Upper lobe of left lung (tissue), 6 donors: ENCODE measurements at regions not wholly inside any gene's neighbourhood (a gene's known extent, or its start where the extent isn't known, plus 50 kb on each side); places are given as distances from the start of the nearest gene placed in this dataset.

Experiments
- ATAC-seq, 2 donors: fragments of 200-7000 bp; cut with Tn5 transposase; one replicate each; pipeline ENCODE4 v1.9.1; 2022; ENCODE audit warnings: mild to moderate bottlenecking in 2 of 2, moderate library complexity in 2 of 2; ENCODE audit not compliant: low FRiP score in 2 of 2
- DNase-seq, 2 donors: peaks; one replicate each; pipeline ENCODE4 v3.0.0-alpha.2; 2019 to 2020
- H3K27ac ChIP-seq, 4 donors: fragments of 200-600 bp; sonication (generic); one replicate each; pipeline ENCODE4 v1.5.1; 2016 to 2019
- H3K27me3 ChIP-seq, 4 donors: fragments of 200-600 bp; sonication (generic); one replicate each; pipeline ENCODE4 v1.5.1; 2017 to 2019
- H3K36me3 ChIP-seq, 4 donors: fragments of 200-600 bp; sonication (generic); one replicate each; pipeline ENCODE4 v1.5.1; 2016 to 2019
- H3K4me1 ChIP-seq, 4 donors: fragments of 200-600 bp; sonication (generic); one replicate each; pipeline ENCODE4 v1.5.1; 2018 to 2019
- H3K4me3 ChIP-seq, 4 donors: fragments of 200-600 bp; sonication (generic); one replicate each; pipeline ENCODE4 v1.5.1; 2017 to 2019; ENCODE audit warnings: mild to moderate bottlenecking in 2 of 4, moderate library complexity in 1 of 4
- H3K9me3 ChIP-seq, 4 donors: fragments of 200-600 bp; sonication (generic); one replicate each; pipeline ENCODE4 v1.5.1; 2018 to 2019
- EP300 ChIP-seq, 4 donors: sonication (generic); formaldehyde crosslinking; IDR thresholded peaks; one replicate each; pipeline ENCODE4 v1.5.1; 2017; ENCODE audit warnings: antibody characterized with exemption in 4 of 4, control low read depth in 2 of 4
- POLR2A ChIP-seq, 4 donors: fragments of 450-650 bp; IDR thresholded peaks; one replicate each; pipeline ENCODE4 v1.5.1; 2016 to 2017; ENCODE audit warnings: antibody characterized with exemption in 4 of 4, mild to moderate bottlenecking in 2 of 4
- POLR2AphosphoS5 ChIP-seq, 2 donors: sonication (generic); formaldehyde crosslinking; IDR thresholded peaks; one replicate each; pipeline ENCODE4 v1.5.1; 2017; ENCODE audit warnings: antibody characterized with exemption in 2 of 2
- WGBS, 2 donors: methylation state at CpG; one replicate each; pipeline ENCODE4 v1.1.5; 2017 to 2018; 5-methylcytosine and 5-hydroxymethylcytosine counted together
- TF ChIP-seq, protein P1 (sequence below), 6 experiments: fragments of 450-650 bp in 4 of 6; fragments of 200-600 bp in 2 of 6; sonication (generic) in 2 of 6; IDR thresholded peaks; one replicate each; pipeline ENCODE4 v1.5.1; 2016 to 2019; ENCODE audit warnings: antibody characterized with exemption in 6 of 6
- donor health status: DM: no; HTN: no; CAD: no; lungs with moderate emphysema.
- donor health status: DM: no; HTN: yes; CAD: no; lungs with severe emphysema.

- WGBS, 2 donors = 73 to 77% methylated on average over 2 of the region's 2 CpGs
- peaks cover 3 to 9% (median 6%) of the 10 kb centered on the region in 4 donors for H3K9me3 ChIP-seq
- no peaks in the 10 kb centered on the region for H3K27me3 ChIP-seq
- no peaks in the 10 kb centered on the region for H3K36me3 ChIP-seq
- H3K4me1 ChIP-seq = no peaks in the 10 kb centered on the region
- DNase-seq (no peak), ATAC-seq (no peak)
- H3K27ac ChIP-seq = no peak overlapping the region
- no peak for TF ChIP-seq POLR2A (IDR thresholded peaks at IDR 0.05)
- no peak for TF ChIP-seq POLR2AphosphoS5 (IDR thresholded peaks at IDR 0.05)
- TF ChIP-seq, protein P1, sequence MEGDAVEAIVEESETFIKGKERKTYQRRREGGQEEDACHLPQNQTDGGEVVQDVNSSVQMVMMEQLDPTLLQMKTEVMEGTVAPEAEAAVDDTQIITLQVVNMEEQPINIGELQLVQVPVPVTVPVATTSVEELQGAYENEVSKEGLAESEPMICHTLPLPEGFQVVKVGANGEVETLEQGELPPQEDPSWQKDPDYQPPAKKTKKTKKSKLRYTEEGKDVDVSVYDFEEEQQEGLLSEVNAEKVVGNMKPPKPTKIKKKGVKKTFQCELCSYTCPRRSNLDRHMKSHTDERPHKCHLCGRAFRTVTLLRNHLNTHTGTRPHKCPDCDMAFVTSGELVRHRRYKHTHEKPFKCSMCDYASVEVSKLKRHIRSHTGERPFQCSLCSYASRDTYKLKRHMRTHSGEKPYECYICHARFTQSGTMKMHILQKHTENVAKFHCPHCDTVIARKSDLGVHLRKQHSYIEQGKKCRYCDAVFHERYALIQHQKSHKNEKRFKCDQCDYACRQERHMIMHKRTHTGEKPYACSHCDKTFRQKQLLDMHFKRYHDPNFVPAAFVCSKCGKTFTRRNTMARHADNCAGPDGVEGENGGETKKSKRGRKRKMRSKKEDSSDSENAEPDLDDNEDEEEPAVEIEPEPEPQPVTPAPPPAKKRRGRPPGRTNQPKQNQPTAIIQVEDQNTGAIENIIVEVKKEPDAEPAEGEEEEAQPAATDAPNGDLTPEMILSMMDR (IDR thresholded peaks at IDR 0.05) = no peak
- TF ChIP-seq EP300 (IDR thresholded peaks at IDR 0.05) = no peak
- H3K4me3 ChIP-seq = no peak overlapping the region
Measured at GRCh38 chr12:67568055-67568454, 80.5 kb upstream of the DYRK2 start.

DNA sequence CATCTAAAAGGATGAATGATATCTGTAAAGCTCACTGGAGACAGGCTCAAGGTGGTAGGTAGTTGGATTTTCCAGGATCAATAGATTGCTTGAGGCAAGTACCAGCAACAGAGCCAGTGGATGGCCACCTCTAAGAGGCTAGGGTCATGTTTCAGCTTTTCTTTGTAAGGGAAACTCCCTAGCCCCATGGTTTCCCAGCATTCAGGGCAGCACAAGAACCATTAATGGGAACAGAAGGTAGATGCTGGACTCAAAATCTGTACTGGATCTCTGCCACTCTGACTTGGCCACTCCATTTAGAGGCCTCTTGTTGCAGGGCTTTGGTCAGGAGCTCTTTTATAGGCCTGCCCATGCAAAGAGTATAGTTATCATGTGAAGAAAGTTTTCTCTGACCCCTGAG, 76.1 kb upstream of the DYRK2 start:
- DNase-seq = no peak

DNA sequence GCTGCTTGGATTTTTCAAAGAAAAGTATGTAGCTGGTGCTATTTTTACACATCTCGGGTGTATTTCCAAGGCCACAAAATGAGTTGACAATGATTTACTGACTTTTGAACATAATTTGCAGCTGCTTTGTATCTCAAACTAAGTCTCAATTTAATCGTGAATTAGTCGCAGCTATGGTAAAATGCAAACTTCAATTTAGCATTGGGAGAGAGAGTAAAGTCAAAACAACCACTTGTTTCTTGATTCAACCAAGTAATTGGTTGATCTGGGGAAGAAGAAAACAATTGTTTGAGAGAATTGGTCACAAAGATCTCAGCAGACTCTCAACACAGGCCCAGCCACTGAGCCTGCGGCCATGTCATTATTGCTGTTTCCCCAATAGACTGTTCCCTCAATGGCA, 75.0 kb upstream of the DYRK2 start:
- DNase-seq (no peak), ATAC-seq (no peak)
- Histone ChIP-seq H3K9me3 (no peaks in the 10 kb centered on the region), H3K36me3 (no peaks in the 10 kb centered on the region), H3K4me1 (no peaks in the 10 kb centered on the region), H3K4me3 (no peak overlapping the region), H3K27ac (no peak overlapping the region), H3K27me3 (no peaks in the 10 kb centered on the region)
- TF ChIP-seq, protein P1 (IDR thresholded peaks at IDR 0.05) = no peak
- no peak for TF ChIP-seq POLR2A (IDR thresholded peaks at IDR 0.05)
- no peak for TF ChIP-seq POLR2AphosphoS5 (IDR thresholded peaks at IDR 0.05)
- no peak for TF ChIP-seq EP300 (IDR thresholded peaks at IDR 0.05)
- 91 to 92% methylated on average over 3 to 4 of the region's 4 CpGs for WGBS, 2 donors

More for the DNA sequence above, 76.1 kb upstream of the DYRK2 start:
- H3K4me3 ChIP-seq = no peak overlapping the region
- H3K36me3 ChIP-seq = no peaks in the 10 kb centered on the region
- H3K27me3 ChIP-seq = no peaks in the 10 kb centered on the region
- H3K27ac ChIP-seq = no peak overlapping the region
- H3K4me1 ChIP-seq = no peaks in the 10 kb centered on the region
- ATAC-seq = no peak
- TF ChIP-seq POLR2A (IDR thresholded peaks at IDR 0.05) (no peak), EP300 (IDR thresholded peaks at IDR 0.05) (no peak), POLR2AphosphoS5 (IDR thresholded peaks at IDR 0.05) (no peak)
- TF ChIP-seq, protein P1 (IDR thresholded peaks at IDR 0.05) = no peak
- H3K9me3 ChIP-seq = no peaks in the 10 kb centered on the region

- Histone ChIP-seq H3K4me3 (no peak overlapping the region), H3K9me3 (no peaks in the 10 kb centered on the region), H3K27ac (no peak overlapping the region), H3K4me1 (no peaks in the 10 kb centered on the region), H3K27me3 (no peaks in the 10 kb centered on the region), H3K36me3 (no peaks in the 10 kb centered on the region)
- WGBS, 2 donors = 54 to 71% methylated on average over 3 of the region's 3 CpGs
- TF ChIP-seq, protein P1 (IDR thresholded peaks at IDR 0.05) = no peak
- TF ChIP-seq EP300 (IDR thresholded peaks at IDR 0.05) (no peak), POLR2AphosphoS5 (IDR thresholded peaks at IDR 0.05) (no peak)
- DNase-seq (no peak), ATAC-seq (no peak)
Measured at GRCh38 chr12:67578976-67579661, 69.4 kb upstream of the DYRK2 start.

DNA sequence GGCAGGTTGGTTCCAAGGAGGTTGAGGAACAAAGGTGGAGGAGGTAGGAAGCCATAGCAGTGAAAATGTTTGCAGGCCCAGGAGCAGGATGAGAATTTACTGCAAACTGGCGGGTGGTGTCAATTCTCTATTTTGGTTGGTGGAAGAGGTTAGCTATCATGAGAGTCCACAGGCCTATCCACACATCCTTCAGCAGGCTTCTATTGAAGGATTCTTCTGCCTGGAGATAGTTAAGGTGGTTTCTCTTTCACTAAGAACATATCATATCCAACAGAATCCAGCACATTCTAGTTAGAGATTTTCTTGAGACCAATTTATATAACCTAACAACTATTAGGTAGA, 68.9 kb upstream of the DYRK2 start:
- ATAC-seq (no peak), DNase-seq (no peak)
- Histone ChIP-seq H3K36me3 (no peaks in the 10 kb centered on the region), H3K4me1 (no peaks in the 10 kb centered on the region), H3K9me3 (no peaks in the 10 kb centered on the region), H3K27ac (no peak overlapping the region), H3K4me3 (no peak overlapping the region), H3K27me3 (no peaks in the 10 kb centered on the region)
- 100% methylated on average over 1 of the region's 1 CpG for WGBS, 2 donors
- TF ChIP-seq, protein P1 (IDR thresholded peaks at IDR 0.05) = no peak
- TF ChIP-seq POLR2A (IDR thresholded peaks at IDR 0.05) (no peak), EP300 (IDR thresholded peaks at IDR 0.05) (no peak), POLR2AphosphoS5 (IDR thresholded peaks at IDR 0.05) (no peak)
